Right ventricle myocardium superior (tissue), 1 donor: ENCODE measurements at regions not wholly inside any gene's neighbourhood (a gene's known extent, or its start where the extent isn't known, plus 50 kb on each side); places are given as distances from the start of the nearest gene placed in this dataset.

Experiments
- ATAC-seq: fragments of 200-7000 bp; cut with Tn5 transposase; one replicate; pipeline ENCODE4 v1.9.1; 2020; ENCODE audit warnings: mild to moderate bottlenecking; ENCODE audit not compliant: poor library complexity
- DNase-seq: peaks from one replicate; pipeline ENCODE4 v3.0.0-alpha.2; 2020
- intact Hi-C: fragments of 100-400 bp; cut with DNase I; formaldehyde crosslinking; loops from one replicate; pipeline ENCODE4 v1.11.2; 2022
- donor health status: DM: no; HTN: yes; CAD: no; lungs with severe emphysema.

- ATAC-seq (no peak), DNase-seq (no peak)
- intact Hi-C loops: no loop called here
Measured at GRCh38 chr10:53006663-53007526, 234.3 kb upstream of the MBL2 start.

- ATAC-seq: no peak
- intact Hi-C loops: no loop called here
- no peak for DNase-seq
Measured at GRCh38 chr10:53005612-53006345, 233.2 kb upstream of the MBL2 start.

GRCh38 chr10:53003094-53003493, 230.5 kb upstream of the MBL2 start:
- DNase-seq (no peak), ATAC-seq (no peak)
- intact Hi-C loops: loop anchor here (2.0 kb wide), 1 partner anchor 24 kb away; no protein-coding TSS in a partner anchor

GRCh38 chr10:52999681-53000080, 227.1 kb upstream of the MBL2 start:
- intact Hi-C loops: no loop called here
- no peak for ATAC-seq
- DNase-seq: no peak

- intact Hi-C loops: no loop called here
- DNase-seq (no peak), ATAC-seq (no peak)
Measured at GRCh38 chr10:52999258-52999657, 226.7 kb upstream of the MBL2 start.

- ATAC-seq (no peak), DNase-seq (no peak)
- intact Hi-C loops: no loop called here
Measured at GRCh38 chr10:52997007-52997406, 224.4 kb upstream of the MBL2 start.

GRCh38 chr10:52994370-52994769, 221.8 kb upstream of the MBL2 start:
- ATAC-seq (no peak), DNase-seq (no peak)
- intact Hi-C loops: no loop called here

- ATAC-seq (no peak), DNase-seq (no peak)
- intact Hi-C loops: no loop called here
Measured at GRCh38 chr10:52993109-52993508, 220.5 kb upstream of the MBL2 start.

- ATAC-seq (no peak), DNase-seq (no peak)
- intact Hi-C loops: no loop called here
Measured at GRCh38 chr10:52992567-52992966, 220.0 kb upstream of the MBL2 start.

- DNase-seq (no peak), ATAC-seq (no peak)
- intact Hi-C loops: no loop called here
Measured at GRCh38 chr10:52988923-52989322, 216.3 kb upstream of the MBL2 start.

- no peak for DNase-seq
- ATAC-seq: no peak
- intact Hi-C loops: no loop called here
Measured at GRCh38 chr10:52986125-52986524, 213.5 kb upstream of the MBL2 start.

GRCh38 chr10:52984169-52984568, 211.6 kb upstream of the MBL2 start:
- DNase-seq: no peak
- ATAC-seq: no peak
- intact Hi-C loops: no loop called here

- no peak for ATAC-seq
- no peak for DNase-seq
- intact Hi-C loops: loop anchor here (2.0 kb wide), 1 partner anchor 23 kb away; no protein-coding TSS in a partner anchor
Measured at GRCh38 chr10:52979295-52979990, 206.9 kb upstream of the MBL2 start.

- ATAC-seq (no peak), DNase-seq (no peak)
- intact Hi-C loops: no loop called here
Measured at GRCh38 chr10:52977581-52977980, 205.0 kb upstream of the MBL2 start.

GRCh38 chr10:52967806-52968795, 195.5 kb upstream of the MBL2 start:
- DNase-seq (no peak), ATAC-seq (no peak)
- intact Hi-C loops: no loop called here

- no peak for DNase-seq
- no peak for ATAC-seq
- intact Hi-C loops: no loop called here
Measured at GRCh38 chr10:52966904-52967303, 194.3 kb upstream of the MBL2 start.

GRCh38 chr10:52965938-52966401, 193.4 kb upstream of the MBL2 start:
- no peak for ATAC-seq
- intact Hi-C loops: no loop called here
- no peak for DNase-seq

GRCh38 chr10:52965509-52965908, 192.9 kb upstream of the MBL2 start:
- ATAC-seq: no peak
- no peak for DNase-seq
- intact Hi-C loops: no loop called here
